ENCODE measurements at regions not wholly inside any gene's neighbourhood (a gene's known extent, or its start where the extent isn't known, plus 50 kb on each side); places are given as distances from the start of the nearest gene placed in this dataset.

DNA sequence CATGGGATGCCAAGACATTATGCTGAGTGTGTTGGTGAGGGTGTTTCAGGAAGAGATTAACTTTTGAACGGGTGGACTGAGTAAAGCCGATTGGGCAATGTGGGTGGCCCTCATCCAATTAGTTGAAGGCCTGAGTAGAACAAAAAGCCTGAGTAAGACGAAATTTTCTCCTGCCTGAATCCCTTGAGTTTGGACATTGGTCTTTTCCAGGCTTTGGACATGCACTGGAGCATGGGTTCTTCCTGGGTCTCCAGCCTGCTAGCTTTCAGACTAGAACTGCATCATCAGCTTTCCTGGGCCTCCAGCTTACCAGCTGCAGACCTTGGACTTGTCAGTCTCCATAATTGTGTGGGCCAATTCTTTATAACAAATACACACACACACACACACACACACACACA, 63.6 kb downstream of the NIBAN1 start:
- peaks cover 11% of the 10 kb centered on the region for H3K4me1 ChIP-seq (replicated peaks; ENCODE audit: insufficient read depth)
- no peaks in the 10 kb centered on the region; the same call in 1 of the 2 replicates for H4K20me1 ChIP-seq (ENCODE audit: insufficient read depth)
- no peak for DNase-seq
- BruUV-seq (replicated peaks) = no TSS peak
- no peaks in the 10 kb centered on the region for H3K36me3 ChIP-seq (ENCODE audit: low read depth)
- H2AFZ ChIP-seq = no peak overlapping the region
- intact Hi-C loops (cut with micrococcal nuclease; ENCODE audit: unreplicated experiment) = no loop called here
- ChIA-PET POLR2A (ENCODE audit: unreplicated experiment) (no interaction called here), CTCF (no interaction called here)
- H3K9me2 ChIP-seq (ENCODE audit: insufficient read depth) = no peaks in the 10 kb centered on the region
- peaks cover 6% of the 10 kb centered on the region for H3F3A ChIP-seq (ENCODE audit: insufficient read depth, low read depth)
- H3K4me2 ChIP-seq = no peak overlapping the region
- H3K4me3 ChIP-seq = no peak overlapping the region
- no peaks in the 10 kb centered on the region for H3K9me3 ChIP-seq (ENCODE audit: insufficient read depth, low read depth)
- H3K79me2 ChIP-seq (ENCODE audit: low read depth) = no peaks in the 10 kb centered on the region
- H3K27me3 ChIP-seq (ENCODE audit: insufficient read depth, low read depth) = no peaks in the 10 kb centered on the region
- no peak overlapping the region for H3K27ac ChIP-seq
- TF ChIP-seq, protein P1, sequence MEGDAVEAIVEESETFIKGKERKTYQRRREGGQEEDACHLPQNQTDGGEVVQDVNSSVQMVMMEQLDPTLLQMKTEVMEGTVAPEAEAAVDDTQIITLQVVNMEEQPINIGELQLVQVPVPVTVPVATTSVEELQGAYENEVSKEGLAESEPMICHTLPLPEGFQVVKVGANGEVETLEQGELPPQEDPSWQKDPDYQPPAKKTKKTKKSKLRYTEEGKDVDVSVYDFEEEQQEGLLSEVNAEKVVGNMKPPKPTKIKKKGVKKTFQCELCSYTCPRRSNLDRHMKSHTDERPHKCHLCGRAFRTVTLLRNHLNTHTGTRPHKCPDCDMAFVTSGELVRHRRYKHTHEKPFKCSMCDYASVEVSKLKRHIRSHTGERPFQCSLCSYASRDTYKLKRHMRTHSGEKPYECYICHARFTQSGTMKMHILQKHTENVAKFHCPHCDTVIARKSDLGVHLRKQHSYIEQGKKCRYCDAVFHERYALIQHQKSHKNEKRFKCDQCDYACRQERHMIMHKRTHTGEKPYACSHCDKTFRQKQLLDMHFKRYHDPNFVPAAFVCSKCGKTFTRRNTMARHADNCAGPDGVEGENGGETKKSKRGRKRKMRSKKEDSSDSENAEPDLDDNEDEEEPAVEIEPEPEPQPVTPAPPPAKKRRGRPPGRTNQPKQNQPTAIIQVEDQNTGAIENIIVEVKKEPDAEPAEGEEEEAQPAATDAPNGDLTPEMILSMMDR (conservative IDR thresholded peaks at IDR 0.05) = no peak
- TF ChIP-seq EZH2 (IDR thresholded peaks at IDR 0.05; ENCODE audit: low read depth) = no peak

DNA sequence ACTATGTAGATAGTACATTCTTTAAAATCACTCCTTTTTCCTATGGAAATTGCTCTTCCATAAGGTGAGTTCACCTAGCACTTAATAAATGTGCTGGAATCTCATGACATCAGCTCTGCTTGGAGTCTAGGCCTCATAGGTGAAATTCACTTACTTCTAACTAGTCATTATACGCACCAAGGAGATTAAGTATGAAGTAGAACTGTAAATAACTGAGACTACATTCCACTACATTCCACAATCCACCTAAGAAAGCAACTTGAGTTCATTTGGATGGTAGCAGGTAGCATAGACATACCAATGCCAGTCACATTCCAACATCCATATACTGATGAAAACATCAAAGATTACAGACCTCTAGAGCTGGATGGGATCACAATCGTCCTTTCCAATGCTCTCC, 64.3 kb downstream of the NIBAN1 start:
- ChIA-PET POLR2A (ENCODE audit: unreplicated experiment) (no interaction called here), CTCF (no interaction called here)
- no peaks in the 10 kb centered on the region for H3K27me3 ChIP-seq (ENCODE audit: insufficient read depth, low read depth)
- H3K27ac ChIP-seq = no peak overlapping the region
- H3K4me3 ChIP-seq = no peak overlapping the region
- no peak overlapping the region for H2AFZ ChIP-seq
- peaks cover 18% of the 10 kb centered on the region for H3K4me1 ChIP-seq (replicated peaks; ENCODE audit: insufficient read depth)
- intact Hi-C loops (cut with micrococcal nuclease; ENCODE audit: unreplicated experiment) = no loop called here
- BruUV-seq (replicated peaks) = no TSS peak
- no peaks in the 10 kb centered on the region for H3K79me2 ChIP-seq (ENCODE audit: low read depth)
- H3K36me3 ChIP-seq (ENCODE audit: low read depth) = no peaks in the 10 kb centered on the region
- H3K9me3 ChIP-seq (ENCODE audit: insufficient read depth, low read depth) = no peaks in the 10 kb centered on the region
- no peak for DNase-seq
- H3F3A ChIP-seq (ENCODE audit: insufficient read depth, low read depth) = peaks cover 13% of the 10 kb centered on the region
- no peak for TF ChIP-seq EZH2 (IDR thresholded peaks at IDR 0.05; ENCODE audit: low read depth)
- TF ChIP-seq, protein P1 (conservative IDR thresholded peaks at IDR 0.05) = no peak
- peaks cover 4% of the 10 kb centered on the region; the same call in 1 of the 2 replicates for H4K20me1 ChIP-seq (ENCODE audit: insufficient read depth)
- no peaks in the 10 kb centered on the region for H3K9me2 ChIP-seq (ENCODE audit: insufficient read depth)
- no peak overlapping the region for H3K4me2 ChIP-seq

DNA sequence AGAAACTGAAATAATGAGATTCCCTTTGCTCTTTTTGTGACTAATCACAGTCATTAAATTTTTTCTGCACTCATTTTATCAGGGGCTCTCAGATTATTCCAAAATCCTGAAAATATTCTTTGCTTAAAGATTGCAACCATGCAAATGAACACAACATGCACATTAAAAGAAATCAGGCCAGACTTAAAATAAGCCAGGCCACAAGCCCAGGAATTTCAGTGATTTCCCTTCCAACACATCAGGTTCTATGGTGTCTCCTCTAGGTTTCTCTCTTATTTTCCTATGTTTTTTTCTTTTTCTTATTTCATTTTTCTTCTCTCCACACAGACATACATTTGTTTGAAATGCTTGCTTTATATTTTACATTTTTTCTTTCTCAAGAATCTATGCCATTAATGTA, 65.3 kb downstream of the NIBAN1 start:
- H4K20me1 ChIP-seq (ENCODE audit: insufficient read depth) = peaks cover 7% of the 10 kb centered on the region
- DNase-seq = no peak
- no peak overlapping the region for H3K4me2 ChIP-seq
- no TSS peak for BruUV-seq (replicated peaks)
- no peak for TF ChIP-seq EZH2 (IDR thresholded peaks at IDR 0.05; ENCODE audit: low read depth)
- TF ChIP-seq, protein P1 (conservative IDR thresholded peaks at IDR 0.05) = no peak
- no peak overlapping the region for H2AFZ ChIP-seq
- ChIA-PET POLR2A (ENCODE audit: unreplicated experiment) (no interaction called here), CTCF (no interaction called here)
- H3K36me3 ChIP-seq (ENCODE audit: low read depth) = no peaks in the 10 kb centered on the region
- no peak overlapping the region for H3K4me3 ChIP-seq
- peaks cover 19% of the 10 kb centered on the region for H3K4me1 ChIP-seq (replicated peaks; ENCODE audit: insufficient read depth)
- peaks cover 15% of the 10 kb centered on the region for H3F3A ChIP-seq (ENCODE audit: insufficient read depth, low read depth)
- H3K27me3 ChIP-seq (ENCODE audit: insufficient read depth, low read depth) = no peaks in the 10 kb centered on the region
- intact Hi-C loops (cut with micrococcal nuclease; ENCODE audit: unreplicated experiment) = no loop called here
- H3K27ac ChIP-seq = no peak overlapping the region
- no peaks in the 10 kb centered on the region for H3K9me3 ChIP-seq (ENCODE audit: insufficient read depth, low read depth)
- no peaks in the 10 kb centered on the region for H3K9me2 ChIP-seq (ENCODE audit: insufficient read depth)
- no peaks in the 10 kb centered on the region for H3K79me2 ChIP-seq (ENCODE audit: low read depth)

All from PC-9 (cell line).